Astrocyte of the spinal cord (primary cell): ENCODE measurements at regions not wholly inside any gene's neighbourhood (a gene's known extent, or its start where the extent isn't known, plus 50 kb on each side); places are given as distances from the start of the nearest gene placed in this dataset.

Experiments used
- DNase-seq: peaks from one replicate; pipeline ENCODE4 v3.0.0; 2011; ENCODE audit warnings: low read depth, low spot score
- H3K4me3 ChIP-seq: 2 replicates; pipeline ENCODE4 v1.5.1; 2011; ENCODE audit warnings: low read depth, mild to moderate bottlenecking, low read length, moderate library complexity
- in situ Hi-C: cut with HindIII; loops from 2 replicates; pipeline ENCODE4 v1.10.0; 2017; ENCODE audit warnings: low sequenced_read_pairs
- TF ChIP-seq, protein P1 (sequence below): IDR thresholded peaks from 2 replicates; pipeline ENCODE4 v1.5.1; 2012; ENCODE audit warnings: low read depth, mild to moderate bottlenecking, low read length, inconsistent platforms

- TF ChIP-seq, protein P1, sequence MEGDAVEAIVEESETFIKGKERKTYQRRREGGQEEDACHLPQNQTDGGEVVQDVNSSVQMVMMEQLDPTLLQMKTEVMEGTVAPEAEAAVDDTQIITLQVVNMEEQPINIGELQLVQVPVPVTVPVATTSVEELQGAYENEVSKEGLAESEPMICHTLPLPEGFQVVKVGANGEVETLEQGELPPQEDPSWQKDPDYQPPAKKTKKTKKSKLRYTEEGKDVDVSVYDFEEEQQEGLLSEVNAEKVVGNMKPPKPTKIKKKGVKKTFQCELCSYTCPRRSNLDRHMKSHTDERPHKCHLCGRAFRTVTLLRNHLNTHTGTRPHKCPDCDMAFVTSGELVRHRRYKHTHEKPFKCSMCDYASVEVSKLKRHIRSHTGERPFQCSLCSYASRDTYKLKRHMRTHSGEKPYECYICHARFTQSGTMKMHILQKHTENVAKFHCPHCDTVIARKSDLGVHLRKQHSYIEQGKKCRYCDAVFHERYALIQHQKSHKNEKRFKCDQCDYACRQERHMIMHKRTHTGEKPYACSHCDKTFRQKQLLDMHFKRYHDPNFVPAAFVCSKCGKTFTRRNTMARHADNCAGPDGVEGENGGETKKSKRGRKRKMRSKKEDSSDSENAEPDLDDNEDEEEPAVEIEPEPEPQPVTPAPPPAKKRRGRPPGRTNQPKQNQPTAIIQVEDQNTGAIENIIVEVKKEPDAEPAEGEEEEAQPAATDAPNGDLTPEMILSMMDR: no peak
- DNase-seq: peak; percentile 29
- H3K4me3 ChIP-seq: no peak overlapping the region
- in situ Hi-C loops: no loop called here
Observed at GRCh38 chr9:79220666-79221065, 351.1 kb upstream of the TLE4 start.

DNA sequence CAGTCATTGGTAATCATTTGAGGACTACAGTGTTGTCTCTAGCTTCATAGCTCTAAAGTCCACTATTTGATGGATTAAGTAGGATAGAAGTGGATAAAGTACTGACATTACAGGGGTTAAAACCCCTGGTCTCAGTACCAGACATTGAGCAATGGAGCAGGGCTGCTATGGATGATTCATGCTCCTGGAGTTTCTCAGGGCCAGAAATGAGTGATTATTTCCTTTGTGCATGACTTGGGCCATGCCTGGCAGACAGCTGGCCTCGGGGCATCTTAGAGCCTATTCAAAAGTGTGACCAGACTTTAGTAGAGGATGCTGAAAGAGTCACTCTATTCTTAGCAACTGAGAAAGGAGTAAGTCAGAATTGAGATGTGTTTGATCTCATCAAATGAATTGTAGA lies 350.7 kb upstream of the TLE4 start:
- TF ChIP-seq, protein P1: no peak
- in situ Hi-C loops: no loop called here
- peak; percentile 68 for DNase-seq
- no peak overlapping the region for H3K4me3 ChIP-seq

DNA sequence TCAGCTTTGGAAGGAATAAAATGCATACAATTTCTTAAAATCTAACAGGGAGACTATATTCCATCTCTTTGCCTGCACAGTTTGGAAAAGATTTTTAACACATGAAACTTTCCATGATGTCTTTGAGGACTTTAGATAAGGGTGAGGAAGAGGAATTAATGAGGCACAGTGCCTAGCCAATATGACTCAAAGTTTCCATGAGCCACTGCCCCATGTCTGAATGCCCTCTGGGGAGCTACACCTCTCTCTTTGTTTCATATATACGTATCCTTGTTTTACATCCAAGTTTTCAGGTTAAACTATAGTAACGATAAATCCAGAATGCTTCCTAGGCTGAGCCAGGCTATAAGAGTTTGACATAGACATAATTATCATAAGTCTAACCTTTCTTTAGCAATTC lies 349.3 kb upstream of the TLE4 start:
- DNase-seq: no peak
- H3K4me3 ChIP-seq: no peak overlapping the region
- TF ChIP-seq, protein P1: no peak
- in situ Hi-C loops: no loop called here

DNA sequence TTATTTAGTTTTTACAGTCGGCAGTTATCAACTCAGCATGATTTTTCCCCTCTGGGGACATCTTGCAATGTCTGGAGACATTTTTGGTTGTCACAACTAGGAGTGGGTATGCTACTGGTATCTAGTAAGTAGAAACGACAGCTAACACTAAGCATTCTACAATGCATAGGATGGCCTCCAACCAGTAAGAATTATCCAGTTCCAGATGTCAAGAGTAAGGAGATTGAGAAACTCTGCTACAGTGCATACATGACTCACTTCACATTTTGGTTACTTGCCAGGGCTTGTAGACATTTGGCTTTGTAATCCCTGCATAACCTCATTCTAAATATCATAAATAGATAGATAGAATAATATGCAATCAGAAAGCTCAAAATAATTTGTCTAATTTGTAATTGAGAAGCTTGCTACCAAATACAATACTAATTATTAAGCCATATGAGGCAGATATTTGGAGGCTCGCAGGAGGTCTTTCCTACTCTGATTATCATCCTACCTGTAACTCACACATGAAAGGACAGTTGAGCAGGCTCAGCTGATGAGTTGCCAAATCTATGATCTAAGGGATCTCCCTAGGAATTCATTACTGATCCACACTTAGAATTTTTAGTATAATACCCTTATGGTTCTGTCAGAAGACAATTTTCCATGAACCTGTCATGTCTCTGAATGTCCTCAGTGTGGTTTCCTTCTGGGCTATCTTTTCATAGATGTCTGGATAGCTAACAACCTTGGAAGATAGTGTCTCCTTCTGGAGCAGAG lies 346.9 kb upstream of the TLE4 start:
- TF ChIP-seq, protein P1: no peak
- in situ Hi-C loops: no loop called here
- peak; percentile 80 for DNase-seq
- no peak overlapping the region for H3K4me3 ChIP-seq

DNA sequence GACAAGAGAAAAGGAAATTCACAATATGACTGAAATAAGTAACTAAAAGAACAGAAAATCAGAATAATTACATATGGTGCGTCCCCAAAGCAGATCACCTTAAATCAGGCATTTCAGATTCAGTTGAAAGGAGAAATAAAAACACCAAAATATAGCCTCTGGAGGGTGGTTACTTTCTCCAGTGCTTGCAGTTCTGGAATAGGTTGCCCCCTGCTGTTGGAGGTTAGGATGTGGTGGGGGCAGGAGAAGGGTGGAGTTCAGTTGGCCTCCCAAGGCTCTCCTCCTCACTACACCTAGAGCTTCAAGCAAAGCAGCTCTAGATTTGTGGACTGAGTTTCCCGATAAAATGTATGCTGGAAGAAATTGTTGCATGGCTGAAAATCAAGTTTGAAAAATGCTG lies 338.2 kb upstream of the TLE4 start:
- DNase-seq: peak; percentile 15
- TF ChIP-seq, protein P1: peak; percentile 37
- in situ Hi-C loops: no loop called here
- H3K4me3 ChIP-seq: no peak overlapping the region

DNA sequence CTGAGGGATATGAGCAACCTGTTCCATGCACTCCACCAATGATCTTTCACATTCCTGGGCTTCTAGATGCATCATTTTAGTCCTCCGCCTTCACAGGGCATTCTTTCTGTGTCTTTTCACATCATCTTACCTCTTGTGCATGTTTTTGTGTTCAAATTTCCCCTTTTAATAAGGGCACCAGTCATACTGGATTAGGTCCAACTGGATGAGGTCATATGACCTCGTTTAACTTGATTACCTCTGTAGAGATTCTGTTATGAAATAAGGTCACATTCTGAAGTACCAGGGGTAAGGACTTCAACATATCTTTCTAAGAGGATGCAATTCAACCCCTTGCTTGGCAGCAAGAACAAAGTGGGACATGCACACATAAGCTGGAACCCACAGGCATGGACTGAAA lies 335.3 kb upstream of the TLE4 start:
- TF ChIP-seq, protein P1: no peak
- in situ Hi-C loops: no loop called here
- no peak for DNase-seq
- no peak overlapping the region for H3K4me3 ChIP-seq
